Fibroblast of villous mesenchyme (primary cell): ENCODE measurements at regions not wholly inside any gene's neighbourhood (a gene's known extent, or its start where the extent isn't known, plus 50 kb on each side); places are given as distances from the start of the nearest gene placed in this dataset.
A peak's percentile ranks its signal among the peaks of the same experiment; 100 is the strongest.

Source experiments
- DNase-seq: peaks from one replicate; pipeline ENCODE4 v3.0.0-alpha.2; 2010; ENCODE audit warnings: low read depth
- H3K4me3 ChIP-seq: 2 replicates; pipeline ENCODE4 v1.5.1; 2011; ENCODE audit warnings: low read depth, mild to moderate bottlenecking, low read length
- TF ChIP-seq, protein P1 (sequence below): IDR thresholded peaks from 2 replicates; pipeline ENCODE4 v1.5.1; 2012; ENCODE audit warnings: low read depth, mild to moderate bottlenecking, low read length; ENCODE audit not compliant: insufficient read depth

DNA sequence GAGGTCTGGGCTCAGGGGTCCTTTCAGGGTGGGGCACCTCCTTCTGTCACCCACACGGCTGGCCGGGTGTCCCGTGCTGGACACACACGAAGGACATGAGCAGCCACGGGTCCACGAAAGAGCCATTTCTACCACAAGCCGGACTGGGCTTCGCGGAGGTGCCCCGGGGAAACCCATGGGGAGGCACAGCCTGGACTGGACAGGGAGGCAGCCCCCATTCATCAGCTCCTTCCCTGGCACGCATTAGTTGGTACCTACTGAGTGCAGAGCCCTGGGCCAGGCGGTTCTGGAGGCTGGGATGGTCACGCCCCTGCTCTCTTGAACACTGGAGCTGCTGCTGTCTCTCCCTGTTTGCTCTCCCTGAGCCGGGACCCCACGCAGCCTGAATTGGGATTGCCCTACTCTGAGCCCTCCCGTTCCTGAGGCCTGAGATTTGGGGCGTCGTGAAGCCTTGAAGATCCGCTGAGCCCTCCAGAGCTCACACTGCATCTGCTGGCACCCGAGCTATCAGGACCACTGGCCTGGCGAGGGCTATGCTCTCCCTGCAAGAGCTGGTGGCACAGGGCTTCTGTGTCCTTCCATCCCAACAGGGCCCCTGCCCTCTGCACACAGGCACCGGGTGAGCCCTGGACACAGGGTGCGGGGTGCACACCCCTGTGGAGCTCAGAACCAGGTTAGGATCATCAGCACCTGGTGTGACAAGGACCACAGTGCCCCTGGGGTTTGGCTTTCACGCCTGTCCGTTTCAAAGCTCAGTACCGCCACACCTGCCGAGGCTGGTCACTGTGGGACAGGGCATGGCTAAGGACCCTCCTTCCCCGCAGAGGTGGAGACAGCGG is 84.6 kb downstream of the MYEOV start:
- TF ChIP-seq, protein P1, sequence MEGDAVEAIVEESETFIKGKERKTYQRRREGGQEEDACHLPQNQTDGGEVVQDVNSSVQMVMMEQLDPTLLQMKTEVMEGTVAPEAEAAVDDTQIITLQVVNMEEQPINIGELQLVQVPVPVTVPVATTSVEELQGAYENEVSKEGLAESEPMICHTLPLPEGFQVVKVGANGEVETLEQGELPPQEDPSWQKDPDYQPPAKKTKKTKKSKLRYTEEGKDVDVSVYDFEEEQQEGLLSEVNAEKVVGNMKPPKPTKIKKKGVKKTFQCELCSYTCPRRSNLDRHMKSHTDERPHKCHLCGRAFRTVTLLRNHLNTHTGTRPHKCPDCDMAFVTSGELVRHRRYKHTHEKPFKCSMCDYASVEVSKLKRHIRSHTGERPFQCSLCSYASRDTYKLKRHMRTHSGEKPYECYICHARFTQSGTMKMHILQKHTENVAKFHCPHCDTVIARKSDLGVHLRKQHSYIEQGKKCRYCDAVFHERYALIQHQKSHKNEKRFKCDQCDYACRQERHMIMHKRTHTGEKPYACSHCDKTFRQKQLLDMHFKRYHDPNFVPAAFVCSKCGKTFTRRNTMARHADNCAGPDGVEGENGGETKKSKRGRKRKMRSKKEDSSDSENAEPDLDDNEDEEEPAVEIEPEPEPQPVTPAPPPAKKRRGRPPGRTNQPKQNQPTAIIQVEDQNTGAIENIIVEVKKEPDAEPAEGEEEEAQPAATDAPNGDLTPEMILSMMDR: no peak
- no peak overlapping the region for H3K4me3 ChIP-seq
- DNase-seq: no peak

DNA sequence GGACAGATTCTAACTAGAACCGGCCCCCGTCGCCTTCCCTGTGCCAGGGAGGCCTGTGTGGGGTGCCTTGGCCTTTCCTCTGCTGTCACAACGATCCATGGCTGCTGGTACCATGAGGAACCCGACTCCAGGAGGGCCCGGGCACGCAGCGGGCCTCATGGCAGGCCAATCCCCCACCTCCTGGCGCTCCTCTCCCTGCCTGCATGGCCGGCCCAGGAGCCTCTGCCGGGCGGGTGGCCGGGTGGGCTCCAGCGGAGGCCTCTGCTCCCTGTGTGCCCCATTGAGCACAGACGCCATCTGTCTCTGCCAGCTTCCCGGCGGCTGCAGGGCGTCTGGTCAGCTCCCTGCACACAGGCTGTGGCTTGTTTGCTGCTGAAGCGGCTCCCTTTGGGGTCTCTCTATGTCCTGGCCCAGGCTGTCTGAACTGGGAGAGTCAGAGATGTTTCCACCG is 86.5 kb downstream of the MYEOV start:
- no peak for DNase-seq
- TF ChIP-seq, protein P1: no peak
- H3K4me3 ChIP-seq: no peak overlapping the region

DNA sequence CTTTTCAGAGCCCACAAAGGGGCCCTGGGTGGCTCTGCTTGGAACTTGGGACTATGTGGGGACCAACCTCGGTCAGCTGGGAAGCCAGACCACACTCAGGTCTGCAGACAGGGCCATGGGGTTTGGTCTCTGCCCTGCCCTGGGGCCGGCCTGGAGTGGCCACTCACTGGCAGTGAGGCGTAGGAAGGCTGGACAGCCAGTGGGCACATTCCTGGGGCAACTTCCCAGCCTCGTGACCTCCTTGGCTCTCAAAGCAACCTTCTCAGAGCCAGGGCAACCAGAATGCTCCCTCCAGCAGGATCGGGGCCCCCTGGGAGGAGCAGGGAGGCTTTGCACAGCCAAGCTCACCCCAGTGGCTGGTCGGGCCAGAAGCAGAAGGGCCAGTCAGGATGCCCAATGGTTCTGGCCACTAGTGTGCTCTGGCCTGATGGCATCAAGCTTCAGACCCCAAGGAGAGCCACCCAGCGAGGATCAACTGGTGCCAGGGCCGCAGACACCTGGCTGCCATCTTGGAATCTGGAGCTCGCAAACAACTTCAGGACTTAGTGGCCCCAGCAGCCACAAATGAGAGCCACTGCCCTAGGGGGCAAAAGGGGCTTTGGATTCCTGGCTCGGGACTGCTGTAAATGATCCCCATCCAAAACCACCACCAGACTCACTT is 87.1 kb downstream of the MYEOV start:
- no peak for DNase-seq
- TF ChIP-seq, protein P1: no peak
- H3K4me3 ChIP-seq: no peak overlapping the region

DNA sequence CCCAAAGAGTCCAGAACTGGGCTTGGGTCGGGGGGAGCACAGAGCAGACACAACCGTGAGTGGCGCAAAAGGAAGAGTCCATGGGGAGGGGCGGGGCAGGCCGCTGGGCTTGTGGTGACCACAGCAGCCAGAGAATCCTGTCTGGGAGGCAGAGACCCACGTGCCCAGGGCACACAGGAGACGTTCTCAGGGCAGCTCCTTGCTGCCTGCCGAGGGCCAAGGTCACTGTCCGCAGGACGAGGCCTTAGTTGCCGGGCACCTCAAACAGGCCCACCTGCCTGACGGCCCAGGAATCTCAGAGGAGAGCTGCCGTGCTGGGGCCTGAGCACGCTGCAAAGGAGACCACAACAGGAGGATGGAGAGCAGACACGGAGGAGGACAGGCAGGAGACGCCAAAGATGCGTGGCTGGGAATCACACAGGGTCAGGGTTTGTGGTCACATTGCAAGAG is 87.8 kb downstream of the MYEOV start:
- TF ChIP-seq, protein P1: no peak
- no peak for DNase-seq

DNA sequence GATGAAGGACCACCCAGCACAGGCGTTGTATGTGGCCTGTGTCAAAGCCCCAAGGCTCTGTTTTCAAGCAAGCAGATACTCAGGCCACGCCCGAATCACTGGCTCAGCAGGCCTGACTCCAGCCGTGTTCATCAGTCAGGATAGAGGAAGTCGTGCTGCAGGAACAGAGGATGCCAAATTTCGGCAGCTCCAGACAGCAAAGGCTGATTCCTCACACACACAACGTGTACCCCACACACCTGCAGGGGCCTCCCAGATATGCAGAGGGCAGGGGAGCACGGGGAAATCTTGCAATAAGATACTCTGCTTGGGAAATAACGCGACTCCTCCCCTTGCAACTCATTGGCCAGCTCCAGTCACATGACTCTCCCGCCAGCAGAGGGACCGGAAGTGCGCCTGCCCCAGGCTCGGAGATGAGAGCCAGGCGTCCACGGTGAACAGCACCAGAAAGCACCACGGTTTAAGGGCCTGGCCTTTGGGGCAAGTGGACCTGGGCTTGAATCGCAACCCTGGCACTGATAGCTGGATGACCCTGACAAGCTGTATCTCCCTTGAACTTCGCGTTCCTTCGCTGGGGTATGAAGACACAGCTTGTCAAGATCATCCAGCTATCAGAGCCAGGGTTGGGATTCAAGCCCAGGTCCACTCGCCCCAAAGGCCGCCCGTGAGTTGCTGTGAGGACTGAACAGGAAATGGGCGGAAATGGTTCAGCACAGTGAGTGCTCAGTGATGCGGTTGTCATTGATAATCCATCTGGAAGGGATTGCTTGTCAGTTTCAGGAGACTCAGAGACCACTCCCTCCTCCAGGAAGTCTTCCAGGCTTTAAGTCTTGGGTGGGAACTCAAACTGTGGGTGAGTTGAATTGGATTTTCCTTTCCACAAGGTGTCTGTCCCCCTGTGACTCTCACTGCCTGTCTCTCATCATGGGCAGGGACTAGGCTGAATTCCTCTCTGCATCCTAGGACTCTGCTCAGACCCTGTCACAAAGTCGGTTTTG is 88.5 kb downstream of the MYEOV start:
- H3K4me3 ChIP-seq: peak overlapping the region; percentile 35
- peak; percentile 67 for DNase-seq
- TF ChIP-seq, protein P1: no peak

More for the DNA sequence above, 87.8 kb downstream of the MYEOV start:
- H3K4me3 ChIP-seq: no peak overlapping the region

DNA sequence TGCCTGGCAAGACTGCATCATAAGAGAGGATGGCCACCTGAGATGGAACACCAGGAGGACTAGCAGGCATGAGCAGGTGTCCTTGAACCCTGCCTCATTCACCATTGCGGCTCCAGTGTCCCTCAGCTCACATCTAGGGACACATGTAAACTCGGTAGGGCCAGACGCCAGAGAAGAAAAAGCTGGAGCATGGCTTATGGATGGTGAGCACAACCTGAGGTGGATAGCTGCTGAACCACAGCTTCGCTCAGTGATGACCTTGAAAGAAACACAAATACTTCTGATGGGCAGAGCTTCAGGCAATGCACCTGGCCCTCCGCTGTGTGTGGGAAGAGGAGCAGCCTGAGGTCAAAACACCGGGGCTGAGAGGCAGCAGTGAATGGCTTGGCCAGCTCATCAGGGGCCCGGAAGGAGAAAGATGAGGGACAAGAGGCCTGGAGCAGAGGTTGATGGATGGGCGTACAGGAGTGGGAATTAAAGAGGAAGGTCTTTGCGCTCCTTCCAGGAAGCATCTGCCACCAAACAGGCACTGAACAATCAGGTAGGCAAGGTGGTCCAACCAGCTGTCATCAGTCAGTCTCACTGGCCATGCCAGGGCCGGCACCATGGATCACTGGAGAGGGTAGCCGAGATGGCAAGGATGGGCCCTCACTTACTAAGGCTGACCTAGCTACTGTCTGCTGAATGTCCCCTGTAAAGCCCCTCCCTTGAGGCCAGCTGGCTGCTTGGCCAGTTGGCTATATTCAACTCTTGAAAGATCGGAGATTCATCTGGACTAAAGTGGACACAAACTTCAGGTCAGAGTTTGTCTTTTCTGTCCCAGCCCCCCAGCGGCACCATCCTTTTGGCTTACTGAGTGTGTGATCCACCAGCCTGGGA is 89.7 kb downstream of the MYEOV start:
- no peak overlapping the region for H3K4me3 ChIP-seq
- TF ChIP-seq, protein P1: no peak
- no peak for DNase-seq
